NB4 (cell line): ENCODE measurements at regions not wholly inside any gene's neighbourhood (a gene's known extent, or its start where the extent isn't known, plus 50 kb on each side); places are given as distances from the start of the nearest gene placed in this dataset.

ENCODE experiments used
- CTCF ChIP-seq: IDR thresholded peaks from one replicate; pipeline ENCODE4 v1.5.1; 2012; ENCODE audit warnings: low read depth, low read length
- MAX ChIP-seq: IDR thresholded peaks from 2 replicates; pipeline ENCODE4 v1.6.1; 2011; ENCODE audit warnings: low read depth, low read length
- MYC ChIP-seq: IDR thresholded peaks from 2 replicates; pipeline ENCODE4 v1.6.1; 2011; ENCODE audit warnings: low read depth, low read length
- POLR2A ChIP-seq: IDR thresholded peaks from 2 replicates; pipeline ENCODE4 v1.6.1; 2011; ENCODE audit warnings: mild to moderate bottlenecking; ENCODE audit not compliant: insufficient read length; ENCODE audit errors: extremely low read depth

- TF ChIP-seq CTCF (no peak), POLR2A (no peak), MAX (no peak), MYC (no peak)
Measured at GRCh38 chr10:61835946-61836887, 65.3 kb upstream of the ARID5B start.
